Fibroblast of gingiva (primary cell): ENCODE measurements at regions not wholly inside any gene's neighbourhood (a gene's known extent, or its start where the extent isn't known, plus 50 kb on each side); places are given as distances from the start of the nearest gene placed in this dataset.

Experiments used
- DNase-seq: peaks from one replicate; pipeline ENCODE4 v3.0.0-alpha.2; 2011; ENCODE audit warnings: low read depth

- no peak for DNase-seq
Observed at GRCh38 chr11:127411283-127411682, 410.7 kb upstream of the KIRREL3 start.

- no peak for DNase-seq
Observed at GRCh38 chr11:127395034-127395433, 394.5 kb upstream of the KIRREL3 start.

GRCh38 chr11:127393460-127393997, 393.0 kb upstream of the KIRREL3 start:
- no peak for DNase-seq

- no peak for DNase-seq
Observed at GRCh38 chr11:127392575-127392974, 392.0 kb upstream of the KIRREL3 start.

GRCh38 chr11:127390465-127390864, 389.9 kb upstream of the KIRREL3 start:
- no peak for DNase-seq

GRCh38 chr11:127385071-127385470, 384.5 kb upstream of the KIRREL3 start:
- no peak for DNase-seq

GRCh38 chr11:127383026-127383425, 382.5 kb upstream of the KIRREL3 start:
- DNase-seq, result no peak

GRCh38 chr11:127381247-127381646, 380.7 kb upstream of the KIRREL3 start:
- no peak for DNase-seq

GRCh38 chr11:127379686-127380085, 379.1 kb upstream of the KIRREL3 start:
- DNase-seq, result no peak

- no peak for DNase-seq
Observed at GRCh38 chr11:127376301-127376700, 375.7 kb upstream of the KIRREL3 start.

GRCh38 chr11:127369356-127369755, 368.8 kb upstream of the KIRREL3 start:
- DNase-seq, result no peak

- DNase-seq, result no peak
Observed at GRCh38 chr11:127362754-127363308, 362.3 kb upstream of the KIRREL3 start.

GRCh38 chr11:127358160-127358559, 357.6 kb upstream of the KIRREL3 start:
- DNase-seq, result no peak

- no peak for DNase-seq
Observed at GRCh38 chr11:127350476-127350875, 349.9 kb upstream of the KIRREL3 start.

- no peak for DNase-seq
Observed at GRCh38 chr11:127345819-127346459, 345.4 kb upstream of the KIRREL3 start.

GRCh38 chr11:127340438-127340837, 339.9 kb upstream of the KIRREL3 start:
- DNase-seq, result no peak

- DNase-seq, result no peak
Observed at GRCh38 chr11:127339376-127339775, 338.8 kb upstream of the KIRREL3 start.

GRCh38 chr11:127338380-127339259, 338.1 kb upstream of the KIRREL3 start:
- no peak for DNase-seq

- DNase-seq, result no peak
Observed at GRCh38 chr11:127334466-127334865, 333.9 kb upstream of the KIRREL3 start.

GRCh38 chr11:127332896-127333295, 332.3 kb upstream of the KIRREL3 start:
- no peak for DNase-seq

GRCh38 chr11:127330044-127330443, 329.5 kb upstream of the KIRREL3 start:
- no peak for DNase-seq

- no peak for DNase-seq
Observed at GRCh38 chr11:127308291-127308690, 307.7 kb upstream of the KIRREL3 start.

GRCh38 chr11:127307700-127308099, 307.1 kb upstream of the KIRREL3 start:
- DNase-seq, result no peak
